NCI-H146 treated with DMSO at 0.1 percent for 48 hours (cell line): ENCODE measurements at regions not wholly inside any gene's neighbourhood (a gene's known extent, or its start where the extent isn't known, plus 50 kb on each side); places are given as distances from the start of the nearest gene placed in this dataset.
A peak's percentile ranks its signal among the peaks of the same experiment; 100 is the strongest.
"Not testable (repeated sequence)": the region's sequence is repeated elsewhere in the genome, so short reads cannot be mapped to it uniquely, and the experiment has no call there.

Experiments used
- DNase-seq: peaks from one replicate; lab custom pipeline; 2025; ENCODE audit not compliant: unreplicated experiment; lab: John Stamatoyannopoulos, UW

DNA sequence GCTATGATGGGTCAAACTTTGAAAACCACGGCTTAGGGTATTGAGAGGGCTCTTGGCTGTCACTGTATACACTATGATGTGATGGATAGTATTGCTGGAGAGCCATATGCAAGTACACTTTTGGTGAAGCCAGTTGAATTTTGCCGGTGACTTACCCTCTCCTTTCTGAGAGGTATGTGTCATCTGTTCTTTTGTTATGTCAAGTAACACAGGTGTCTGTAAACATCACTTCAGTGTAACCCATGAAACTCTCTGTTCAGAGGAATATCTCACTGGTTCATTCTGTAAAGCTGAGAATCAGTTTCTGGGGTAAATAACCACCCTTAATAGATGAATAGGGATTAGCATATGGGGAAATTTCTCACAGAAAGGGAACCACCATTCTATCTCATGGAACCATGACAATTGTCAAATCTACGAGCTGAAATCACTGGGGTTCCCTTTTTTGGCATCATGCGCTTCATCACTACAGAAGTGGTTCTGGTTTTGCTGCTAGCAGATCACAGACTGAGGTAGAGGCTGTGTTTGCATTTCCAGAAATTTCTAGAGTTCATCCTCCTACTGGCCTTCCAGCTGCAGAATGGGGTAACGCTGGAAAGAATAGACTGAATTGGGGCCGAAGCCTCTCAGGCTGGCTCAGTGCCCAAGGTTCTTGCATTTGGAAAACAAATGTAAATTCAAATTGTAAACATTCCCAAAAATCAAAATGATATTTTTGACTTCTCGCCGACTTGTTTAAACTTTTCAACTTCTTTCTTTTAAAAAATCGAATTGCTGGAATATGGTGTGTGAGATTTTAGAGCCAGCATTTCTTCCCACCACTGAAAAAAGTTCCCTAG, 83.3 kb upstream of the CREB5 start:
- DNase-seq, result peak; percentile 47

DNA sequence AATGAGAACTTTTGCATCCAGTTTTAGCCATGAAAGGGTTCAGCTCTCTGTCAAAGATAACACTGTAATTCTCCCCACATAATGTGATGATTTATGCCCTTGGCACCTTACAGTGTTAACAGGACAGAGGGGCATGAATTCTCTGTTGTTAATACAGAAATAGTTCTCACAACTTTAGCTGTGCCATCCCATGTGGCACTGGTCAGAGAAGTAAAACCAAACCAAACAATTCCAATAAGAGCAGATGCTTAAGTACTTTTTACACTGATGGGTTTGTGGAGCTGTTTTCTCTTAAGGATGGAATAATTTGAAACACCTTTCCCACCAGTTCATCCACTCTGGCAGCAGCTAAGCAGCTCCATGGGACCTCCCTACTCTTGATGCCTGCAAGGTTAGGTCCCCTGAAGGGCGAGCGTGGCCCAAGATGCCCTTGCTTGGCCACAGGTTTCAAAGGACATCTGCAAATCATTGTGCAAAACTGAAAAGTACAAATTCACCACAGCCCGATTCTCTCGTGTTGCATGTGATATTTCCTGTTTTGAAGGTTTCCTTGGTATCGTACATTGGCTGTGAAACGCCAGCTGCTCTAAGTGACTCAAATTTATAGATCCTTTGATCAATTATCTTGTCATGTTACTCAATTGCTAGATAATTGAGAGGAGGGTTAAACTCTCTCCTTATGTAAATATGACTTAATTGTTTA, 82.5 kb upstream of the CREB5 start:
- peak; percentile 92 for DNase-seq

DNA sequence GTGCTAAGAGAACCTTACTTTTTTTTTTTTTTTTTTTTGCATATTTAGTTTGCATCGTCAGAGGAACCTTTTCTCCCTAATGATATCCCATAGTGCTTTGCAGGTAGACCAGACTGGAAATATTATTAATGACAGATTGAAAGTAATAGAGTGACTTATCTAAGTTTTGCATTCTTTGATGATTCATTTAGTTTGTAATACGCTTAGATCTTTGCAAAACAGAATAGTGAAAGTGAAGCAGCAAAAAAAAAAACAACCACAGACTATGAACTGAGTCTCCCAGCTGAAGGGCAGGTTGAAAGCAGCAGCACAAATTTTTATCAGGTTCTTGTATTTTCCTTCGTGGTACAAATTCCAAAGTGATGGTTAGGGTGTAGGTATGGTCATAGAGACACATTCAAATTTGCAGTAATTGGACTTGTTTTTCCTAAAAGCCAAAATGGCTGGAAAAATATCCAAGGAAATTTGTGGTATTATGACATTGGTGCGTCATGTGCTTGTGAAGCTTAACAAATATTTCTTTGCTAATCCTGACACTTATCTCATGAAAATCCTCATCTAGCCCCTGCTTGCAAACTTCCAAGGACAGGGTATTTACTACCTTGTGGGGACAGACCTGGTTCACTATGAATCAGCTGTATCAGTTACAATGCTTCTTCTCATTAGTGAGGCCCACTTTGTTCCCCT, 81.8 kb upstream of the CREB5 start:
- no peak for DNase-seq

DNA sequence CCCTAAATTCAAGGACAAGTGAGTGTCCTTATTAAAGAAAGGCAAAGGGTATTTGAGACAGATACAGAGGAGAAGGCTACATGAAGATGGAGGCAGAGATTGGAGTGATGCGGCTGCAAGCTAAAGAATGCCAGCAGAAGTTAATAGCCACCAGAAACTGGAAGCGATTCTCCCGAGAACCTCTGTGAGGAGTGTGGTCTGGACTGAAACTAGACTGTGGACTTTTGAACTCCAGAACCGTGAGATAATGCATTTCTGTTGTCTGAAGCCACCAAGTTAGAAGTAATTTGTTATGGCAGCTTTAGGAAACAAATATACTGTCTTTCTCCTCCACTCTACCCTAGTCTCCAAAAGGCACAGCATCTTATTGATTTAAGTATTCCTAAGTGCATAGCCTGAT, 80.3 kb upstream of the CREB5 start:
- no peak for DNase-seq

DNA sequence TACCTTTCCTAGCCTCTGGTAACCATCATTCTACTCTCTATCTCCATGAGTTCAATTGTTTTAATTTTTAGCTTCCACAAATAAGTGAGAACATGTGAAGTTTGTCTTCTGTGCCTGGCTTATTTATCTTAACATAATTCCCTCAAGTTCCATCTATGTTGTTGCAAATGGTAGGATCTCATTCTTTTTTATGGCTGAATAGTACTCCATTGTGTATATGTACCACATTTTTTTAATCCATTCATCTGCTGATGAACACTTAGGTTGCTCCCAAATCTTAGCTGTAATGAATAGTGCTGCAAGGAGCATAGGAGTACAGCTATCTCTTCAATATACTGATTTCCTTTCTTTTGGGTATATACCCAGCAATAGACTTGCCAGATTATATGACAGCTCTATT, 78.8 kb upstream of the CREB5 start:
- DNase-seq, result not testable (repeated sequence)

DNA sequence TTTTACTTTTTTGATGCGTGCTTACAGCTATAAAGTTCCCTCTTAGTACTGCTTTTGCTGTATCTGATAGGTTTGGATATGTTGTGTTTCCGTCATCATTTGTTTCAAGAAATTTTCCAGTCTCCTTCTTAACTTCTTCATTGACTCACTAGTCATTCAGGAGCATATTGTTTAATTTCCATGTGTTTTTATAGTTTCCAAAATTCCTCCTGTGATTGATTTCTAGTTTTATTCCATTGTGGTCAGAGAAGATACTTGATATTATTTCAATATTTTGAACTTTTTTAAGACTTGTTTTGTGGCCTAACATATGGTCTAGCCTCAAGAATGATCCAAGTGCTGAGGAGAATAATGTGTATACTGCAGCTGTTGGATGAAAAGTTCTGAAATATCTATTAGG, 75.5 kb upstream of the CREB5 start:
- DNase-seq, result no peak

DNA sequence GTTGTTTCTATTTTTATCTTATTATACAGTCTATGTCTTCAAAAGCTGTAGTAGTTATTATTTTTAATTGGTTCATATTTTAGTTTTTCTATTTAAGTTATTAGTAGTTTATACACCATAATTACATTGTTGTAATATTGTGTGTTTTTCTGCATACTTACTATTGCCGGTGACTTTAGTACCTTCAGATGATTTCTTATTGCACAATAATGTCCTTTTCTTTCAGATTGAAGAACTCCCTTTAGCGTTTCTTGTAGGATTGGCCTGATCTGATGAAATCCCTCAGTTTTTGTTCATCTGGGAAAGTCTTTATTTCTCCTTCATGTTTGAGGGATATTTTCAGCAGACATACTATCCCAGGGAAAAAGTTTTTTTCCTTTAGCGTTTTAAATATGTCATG, 74.3 kb upstream of the CREB5 start:
- DNase-seq, result no peak

DNA sequence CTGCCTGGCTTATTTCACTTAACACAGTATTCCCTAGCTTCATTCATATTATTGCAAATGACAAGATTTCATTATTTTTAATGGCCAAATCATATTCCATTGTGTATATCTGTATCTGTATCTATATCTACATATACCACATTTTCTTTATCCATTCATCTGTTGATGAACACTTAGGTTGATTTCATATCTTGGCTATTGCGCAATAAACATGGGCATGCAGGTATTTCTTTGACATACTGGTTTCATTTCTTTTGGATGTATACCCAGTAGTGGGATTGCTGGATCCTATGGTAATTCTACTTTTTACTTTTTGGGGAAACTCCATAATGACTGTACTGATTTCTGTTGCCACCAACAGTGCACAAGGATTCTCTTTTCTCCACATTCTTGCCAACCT, 68.9 kb upstream of the CREB5 start:
- no peak for DNase-seq

DNA sequence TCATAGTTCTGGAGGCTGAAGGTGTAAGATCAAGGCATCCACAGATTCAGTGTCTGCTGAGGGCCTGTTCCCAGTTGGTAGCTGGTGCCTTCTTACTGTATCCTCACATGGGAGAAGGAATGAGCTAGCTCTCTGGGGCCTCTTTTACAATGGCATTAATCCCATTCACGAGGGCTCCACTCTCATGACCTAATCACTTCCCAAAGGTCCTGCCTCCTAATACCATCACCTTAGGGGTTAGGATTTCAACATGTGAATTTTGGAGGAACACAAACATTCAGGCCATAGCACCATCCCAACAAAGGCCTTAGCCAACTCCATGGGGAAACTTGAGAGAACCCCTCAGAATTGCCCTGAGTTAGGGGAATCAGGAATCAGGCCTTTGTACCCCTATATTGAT, 66.1 kb upstream of the CREB5 start:
- DNase-seq, result no peak

DNA sequence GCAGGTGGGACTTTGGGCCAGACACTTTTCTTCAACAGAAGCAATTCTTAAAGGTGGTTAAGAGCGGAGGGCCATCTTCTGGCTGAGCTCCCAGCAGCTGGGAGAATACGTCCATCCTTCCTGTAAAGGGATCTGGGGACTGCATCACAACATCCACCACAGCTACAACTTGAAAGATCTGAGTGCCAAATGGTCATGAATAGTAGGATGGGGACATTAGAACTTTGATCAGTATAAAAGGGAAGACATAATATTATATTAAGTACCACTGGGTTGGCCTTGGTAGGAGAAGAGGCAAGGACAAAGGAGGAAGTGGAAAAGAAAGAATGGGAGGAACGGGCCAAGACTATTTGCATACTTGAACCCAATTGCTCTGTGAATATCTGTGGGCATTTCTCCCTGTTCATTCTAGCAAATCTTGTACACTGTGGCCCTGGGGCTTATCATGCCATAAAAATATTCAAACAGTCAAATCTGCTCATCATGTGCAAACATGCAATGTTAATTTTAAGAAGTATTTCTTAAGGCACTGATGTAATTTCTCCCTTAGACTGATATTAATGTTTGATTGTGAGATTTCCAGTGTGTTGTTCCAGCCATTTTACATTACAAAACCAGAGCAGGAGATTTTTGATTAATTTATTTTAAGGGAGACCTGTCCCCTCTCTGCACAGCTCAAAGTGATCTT, 65.5 kb upstream of the CREB5 start:
- DNase-seq, result no peak

DNA sequence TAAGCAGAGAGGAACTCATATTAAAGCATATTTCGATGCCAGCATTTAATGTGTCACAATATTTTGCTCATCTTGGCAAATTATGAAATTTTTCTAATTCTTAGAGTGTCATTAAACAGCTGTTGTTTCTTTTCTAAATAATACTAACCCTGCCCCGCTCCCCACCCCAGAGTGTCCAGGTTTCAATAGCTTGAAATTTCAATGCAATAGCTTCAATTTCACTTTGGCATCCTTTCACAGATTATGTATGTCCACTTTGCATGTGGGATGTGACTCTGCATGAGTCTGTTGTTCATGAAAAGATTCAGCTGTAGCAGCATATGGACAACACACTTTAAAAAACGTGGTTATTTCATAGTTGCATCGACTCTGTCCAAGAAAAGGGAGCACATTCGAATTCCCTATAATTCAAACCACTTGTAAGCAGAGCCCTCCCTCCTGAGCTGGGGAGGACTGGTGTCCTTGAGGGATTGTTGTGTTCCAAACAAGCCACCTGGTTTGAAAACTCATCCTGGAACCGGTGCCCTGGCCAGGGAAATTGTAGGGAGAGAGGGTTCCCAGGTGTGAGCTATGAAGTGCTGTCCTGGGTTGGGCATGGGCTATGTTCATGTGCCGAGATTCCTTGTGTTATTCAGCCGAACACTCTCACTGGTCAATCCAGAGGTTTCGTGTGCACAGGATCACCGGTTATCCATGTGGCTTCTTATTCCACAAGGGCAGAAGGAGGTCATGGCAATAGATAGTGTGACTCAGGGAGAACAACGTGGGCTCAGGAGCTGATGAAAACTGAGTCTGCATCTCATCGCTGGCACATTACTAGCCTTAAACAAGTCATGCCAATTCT, 64.6 kb upstream of the CREB5 start:
- no peak for DNase-seq

DNA sequence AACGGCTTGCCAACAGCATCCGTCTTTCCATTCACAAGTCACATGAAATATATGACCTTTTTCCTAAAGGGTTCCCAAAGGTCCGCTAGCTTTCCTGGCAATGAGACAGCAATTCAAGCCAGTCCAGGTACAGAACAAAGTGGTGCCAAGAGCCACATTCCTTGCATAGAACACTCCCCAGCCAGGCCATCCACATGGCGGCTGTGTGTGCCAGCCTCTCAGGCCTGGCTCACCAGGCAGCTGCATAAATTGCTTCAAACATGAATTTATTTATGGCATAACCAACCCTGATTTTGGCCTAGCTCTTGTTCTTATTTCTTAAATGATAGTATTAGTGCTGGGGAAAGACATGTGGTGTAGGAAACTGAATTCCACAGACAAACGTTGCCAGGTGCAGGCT, 63.7 kb upstream of the CREB5 start:
- no peak for DNase-seq

DNA sequence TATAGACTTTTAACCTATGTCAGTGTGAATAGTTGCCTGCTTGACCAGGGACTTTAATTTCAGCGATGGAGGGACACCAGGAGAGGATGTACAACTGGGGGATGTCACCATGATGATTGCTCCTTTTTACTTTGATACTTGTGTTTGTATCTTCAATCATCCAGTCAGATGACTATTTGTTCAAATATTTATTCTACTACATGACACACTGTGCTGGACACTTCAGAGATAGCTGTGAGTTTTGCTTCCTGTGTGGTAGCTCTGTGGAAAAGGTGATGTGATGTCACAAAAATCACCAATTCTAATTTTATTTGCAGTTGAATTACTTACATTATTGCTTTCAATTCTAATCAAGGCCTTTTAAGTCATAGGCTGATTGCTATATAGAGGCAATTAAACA, 62.7 kb upstream of the CREB5 start:
- DNase-seq, result peak; percentile 13

DNA sequence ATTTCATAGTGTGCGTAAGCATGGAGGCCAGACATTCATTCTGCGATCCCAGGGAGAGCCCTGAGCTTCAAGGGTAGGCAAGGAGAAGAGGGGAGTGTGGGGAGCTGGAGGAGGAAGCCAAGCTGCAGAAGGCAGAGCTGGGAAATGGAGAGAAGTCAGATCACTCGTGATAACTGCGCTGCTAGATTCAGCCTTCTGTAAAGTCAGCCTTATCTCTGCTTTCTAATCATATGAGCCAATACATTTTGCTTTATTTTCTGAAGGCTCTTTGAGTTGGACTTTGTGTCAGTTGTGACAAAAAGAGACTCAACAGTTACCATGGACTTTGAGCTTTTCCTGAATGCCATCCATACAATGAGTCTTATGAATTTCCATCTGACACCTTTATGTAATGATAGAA, 61.7 kb upstream of the CREB5 start:
- DNase-seq, result no peak

DNA sequence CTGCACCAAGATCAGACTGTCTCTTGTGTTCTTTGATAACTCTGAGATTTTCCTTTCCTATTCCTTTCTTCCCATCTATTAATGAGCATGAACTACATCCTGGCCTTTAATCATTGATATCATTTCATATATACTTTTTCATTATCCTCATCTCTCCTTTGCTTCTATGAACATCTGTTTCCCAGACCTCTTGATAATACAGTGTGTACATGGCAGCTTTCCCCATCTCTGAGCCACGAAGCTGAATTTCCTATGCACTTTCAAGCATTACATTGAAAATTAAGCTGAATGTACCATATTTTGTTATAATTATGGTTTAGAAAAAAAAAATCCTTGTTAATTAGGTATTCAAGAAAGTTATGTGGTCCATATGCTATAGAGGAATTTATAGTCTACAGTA, 60.9 kb upstream of the CREB5 start:
- DNase-seq, result no peak

DNA sequence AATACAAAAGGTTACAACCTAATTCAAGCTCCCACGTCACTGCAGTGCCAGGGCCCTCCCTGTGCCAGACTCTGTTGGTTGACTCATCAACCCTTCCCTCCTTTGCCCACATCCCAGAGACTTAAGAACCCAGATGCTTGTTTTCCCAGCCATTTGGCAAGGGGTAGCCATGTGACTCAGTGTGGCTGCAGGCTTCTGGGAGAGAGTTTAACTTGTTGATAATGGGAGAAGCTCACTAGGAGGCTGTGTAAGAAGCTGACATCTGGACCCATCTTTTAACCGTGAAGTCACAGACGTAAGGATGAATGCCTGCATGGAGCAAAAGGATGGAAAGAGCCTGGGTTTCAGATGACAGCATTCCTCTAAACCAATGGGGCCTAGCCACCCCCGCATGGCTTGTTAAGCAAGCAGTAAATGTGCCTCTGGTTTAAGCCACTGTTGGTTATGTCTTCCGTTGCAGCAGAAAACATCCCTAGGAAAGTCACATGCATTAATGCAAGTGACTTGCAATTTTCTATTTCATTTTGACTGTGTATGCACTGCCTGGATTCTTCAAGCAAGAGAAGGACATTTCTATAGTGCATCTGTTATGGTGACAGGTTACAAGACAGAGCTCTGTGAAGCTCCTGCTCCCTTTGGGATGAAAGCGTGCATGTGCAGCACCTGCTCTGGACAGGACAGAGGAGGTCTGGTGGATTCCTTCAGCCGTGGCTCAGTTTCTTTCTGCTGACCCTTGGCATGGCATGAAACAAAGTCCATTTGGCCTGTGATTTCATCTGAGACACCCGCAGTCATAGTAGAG, 57.5 kb upstream of the CREB5 start:
- no peak for DNase-seq

DNA sequence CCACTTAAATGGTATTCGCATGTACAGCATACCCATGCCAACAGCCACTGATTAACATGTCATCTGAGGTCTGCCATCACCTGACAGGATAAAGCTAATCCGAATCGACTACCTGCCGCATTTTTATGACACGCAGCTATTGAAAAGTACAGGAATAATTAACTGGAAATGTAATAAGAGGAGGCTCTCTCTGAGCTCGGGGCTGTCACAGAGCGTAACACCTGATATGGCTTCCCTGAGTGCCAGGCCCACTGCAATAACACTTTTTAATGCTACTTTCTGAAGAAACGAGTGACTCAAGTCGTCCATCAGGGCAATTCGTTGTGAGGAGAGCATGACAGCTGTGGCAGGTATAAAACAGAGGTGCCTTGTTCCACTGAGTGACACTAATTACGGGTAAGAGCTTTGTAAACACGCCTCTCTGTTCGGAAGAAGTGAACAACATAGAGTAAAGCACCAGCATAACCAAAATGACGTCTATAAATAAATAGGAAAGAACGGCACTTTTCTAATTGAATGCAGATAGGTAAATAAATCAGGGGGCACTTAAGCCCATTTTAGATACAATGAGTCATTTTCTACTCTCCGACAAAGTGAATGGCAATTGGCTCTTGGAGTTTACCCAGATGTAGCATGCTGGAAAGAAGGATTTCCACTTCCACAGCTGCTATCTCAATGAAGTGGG, 56.5 kb upstream of the CREB5 start:
- peak; percentile 87 for DNase-seq

DNA sequence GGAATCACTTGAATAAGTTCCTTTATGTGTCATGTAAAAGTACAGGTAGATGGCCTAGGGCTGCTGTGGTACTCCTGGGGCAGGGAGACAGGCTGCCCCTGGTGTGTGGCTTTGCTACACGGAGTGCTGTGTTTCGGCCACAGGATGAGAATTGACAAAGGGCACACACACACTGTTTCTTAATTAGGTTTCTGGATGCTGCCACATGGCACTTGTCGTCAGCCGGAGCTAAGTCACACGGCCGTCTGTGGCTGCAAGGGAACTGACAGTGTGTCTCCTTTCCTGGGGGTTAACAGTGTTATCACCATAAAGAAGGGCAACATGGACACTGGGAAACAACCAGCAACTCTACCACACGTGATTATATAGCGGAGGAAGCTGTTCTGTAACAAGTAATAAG, 55.7 kb upstream of the CREB5 start:
- no peak for DNase-seq

DNA sequence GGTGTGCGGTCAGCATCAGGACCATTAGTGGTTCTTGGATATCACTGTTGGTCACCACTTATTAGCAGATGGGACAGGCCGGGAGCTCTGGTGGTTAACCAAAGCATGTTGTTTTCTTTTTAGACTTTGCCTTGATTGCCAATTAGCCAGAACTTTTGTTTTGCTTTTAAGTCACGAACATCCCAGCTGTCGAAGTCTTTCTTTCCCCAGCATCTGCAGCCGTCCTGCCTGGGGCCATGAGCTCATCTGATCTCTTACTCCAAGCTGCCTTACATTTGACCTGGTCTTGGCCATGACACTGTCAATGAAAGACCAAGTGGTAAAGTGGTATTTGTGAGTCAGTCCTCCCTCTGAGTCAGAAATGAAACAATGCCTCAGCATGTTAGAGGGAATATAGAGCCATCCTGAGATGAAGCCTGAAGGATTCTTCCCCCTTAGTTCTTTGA, 53.9 kb upstream of the CREB5 start:
- no peak for DNase-seq
